ENCODE measurements at regions not wholly inside any gene's neighbourhood (a gene's known extent, or its start where the extent isn't known, plus 50 kb on each side); places are given as distances from the start of the nearest gene placed in this dataset.

- no peak for TF ChIP-seq PATZ1 (CRISPR knock-in tag; IDR thresholded peaks at IDR 0.05; ENCODE audit: borderline replicate concordance)
- TF ChIP-seq ZC3H10 (CRISPR knock-in tag; IDR thresholded peaks at IDR 0.05), result no peak
Measured at GRCh38 chr2:176503776-176504175, 234.5 kb downstream of the MTX2 start (continued).

GRCh38 chr2:176504440-176504839, 235.2 kb downstream of the MTX2 start:
- TF ChIP-seq TCF4 (CRISPR knock-in tag; IDR thresholded peaks at IDR 0.05; ENCODE audit: borderline replicate concordance) (no peak), ZFP3 (CRISPR knock-in tag; IDR thresholded peaks at IDR 0.05) (no peak), POU6F1 (CRISPR knock-in tag; IDR thresholded peaks at IDR 0.05; ENCODE audit: borderline replicate concordance, low read depth) (no peak), PPARA (CRISPR knock-in tag; IDR thresholded peaks at IDR 0.05; ENCODE audit: borderline replicate concordance) (no peak), BACH2 (CRISPR knock-in tag; IDR thresholded peaks at IDR 0.05; ENCODE audit: borderline replicate concordance) (no peak), ZNF565 (CRISPR knock-in tag; conservative IDR thresholded peaks at IDR 0.05; ENCODE audit: low read depth) (no peak), ESRRG (CRISPR knock-in tag; IDR thresholded peaks at IDR 0.05) (no peak), SNAI2 (CRISPR knock-in tag; IDR thresholded peaks at IDR 0.05) (no peak), OSR1 (CRISPR knock-in tag; IDR thresholded peaks at IDR 0.05) (no peak), CREB5 (CRISPR knock-in tag; IDR thresholded peaks at IDR 0.05; ENCODE audit: low read depth) (no peak), ZC3H10 (CRISPR knock-in tag; IDR thresholded peaks at IDR 0.05) (no peak), TOX (CRISPR knock-in tag; IDR thresholded peaks at IDR 0.05; ENCODE audit: borderline replicate concordance) (no peak), ZFP30 (CRISPR knock-in tag; IDR thresholded peaks at IDR 0.05) (no peak), ISL1 (CRISPR knock-in tag; IDR thresholded peaks at IDR 0.05) (no peak), CSDC2 (CRISPR knock-in tag; IDR thresholded peaks at IDR 0.05) (no peak), ZNF8 (CRISPR knock-in tag; IDR thresholded peaks at IDR 0.05) (no peak), GLIS3 (CRISPR knock-in tag; IDR thresholded peaks at IDR 0.05) (no peak)
- ATAC-seq, result no peak

GRCh38 chr2:176507786-176508185, 238.5 kb downstream of the MTX2 start:
- no peak for TF ChIP-seq CSRNP3 (CRISPR knock-in tag; IDR thresholded peaks at IDR 0.05)
- TF ChIP-seq ISL1 (CRISPR knock-in tag; IDR thresholded peaks at IDR 0.05), result no peak
- no peak for TF ChIP-seq POU6F1 (CRISPR knock-in tag; IDR thresholded peaks at IDR 0.05; ENCODE audit: borderline replicate concordance, low read depth)
- TF ChIP-seq BACH2 (CRISPR knock-in tag; IDR thresholded peaks at IDR 0.05; ENCODE audit: borderline replicate concordance), result no peak
- TF ChIP-seq GLIS3 (CRISPR knock-in tag; IDR thresholded peaks at IDR 0.05), result no peak
- no peak for TF ChIP-seq PPARA (CRISPR knock-in tag; IDR thresholded peaks at IDR 0.05; ENCODE audit: borderline replicate concordance)
- no peak for TF ChIP-seq ZNF8 (CRISPR knock-in tag; IDR thresholded peaks at IDR 0.05)
- no peak for TF ChIP-seq ZFP30 (CRISPR knock-in tag; IDR thresholded peaks at IDR 0.05)
- no peak for TF ChIP-seq CSDC2 (CRISPR knock-in tag; IDR thresholded peaks at IDR 0.05)
- no peak for ATAC-seq

- no peak for TF ChIP-seq ARNTL (CRISPR knock-in tag; IDR thresholded peaks at IDR 0.05; ENCODE audit: borderline replicate concordance, low read depth)
- no peak for TF ChIP-seq ZFP3 (CRISPR knock-in tag; IDR thresholded peaks at IDR 0.05)
- no peak for TF ChIP-seq ZC3H10 (CRISPR knock-in tag; IDR thresholded peaks at IDR 0.05)
- TF ChIP-seq ZFP30 (CRISPR knock-in tag; IDR thresholded peaks at IDR 0.05), result no peak
- TF ChIP-seq PATZ1 (CRISPR knock-in tag; IDR thresholded peaks at IDR 0.05; ENCODE audit: borderline replicate concordance), result no peak
- no peak for TF ChIP-seq ZNF8 (CRISPR knock-in tag; IDR thresholded peaks at IDR 0.05)
- no peak for ATAC-seq
Measured at GRCh38 chr2:176508374-176508773, 239.1 kb downstream of the MTX2 start.
